Keratinocyte (primary cell): ENCODE measurements at regions not wholly inside any gene's neighbourhood (a gene's known extent, or its start where the extent isn't known, plus 50 kb on each side); places are given as distances from the start of the nearest gene placed in this dataset.

ENCODE experiments used
- EZH2 ChIP-seq: IDR thresholded peaks from one replicate; pipeline ENCODE4 v1.6.1; 2012; ENCODE audit warnings: inconsistent platforms, mild to moderate bottlenecking, low read length, moderate library complexity
- TF ChIP-seq, protein P1 (sequence below), 3 experiments: IDR thresholded peaks in 1 of 3; conservative IDR thresholded peaks in 1 of 3; optimal IDR thresholded peaks in 1 of 3; 2 replicates in 2 of 3; 3 replicates in 1 of 3; pipeline versions ENCODE3 to v1.5.1; 2011; ENCODE audit warnings: low read length in 3 of 3, mild to moderate bottlenecking in 3 of 3, moderate library complexity in 2 of 3, control low read depth in 1 of 3, inconsistent platforms in 1 of 3; ENCODE audit not compliant: insufficient read depth in 2 of 3; ENCODE audit errors: extremely low read depth in 1 of 3

DNA sequence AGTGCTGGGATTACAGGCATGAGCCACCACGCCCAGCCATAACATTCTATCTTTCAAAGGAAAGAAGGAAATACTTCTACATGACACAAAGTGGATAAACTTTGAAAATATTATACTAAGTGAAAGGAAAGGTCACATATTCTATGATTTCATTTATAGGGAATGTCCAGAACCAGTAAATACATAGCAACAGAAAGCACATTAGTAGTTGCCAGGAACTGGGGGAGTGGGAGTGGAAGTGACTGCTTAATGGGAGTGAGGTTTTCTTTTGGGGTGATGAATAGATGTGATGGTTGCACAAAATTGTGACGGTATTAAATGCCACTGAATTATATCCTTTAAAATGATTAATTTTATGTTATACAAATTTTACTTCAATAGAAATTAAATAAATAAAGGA is 95.7 kb upstream of the IL15 start:
- TF ChIP-seq, protein P1, sequence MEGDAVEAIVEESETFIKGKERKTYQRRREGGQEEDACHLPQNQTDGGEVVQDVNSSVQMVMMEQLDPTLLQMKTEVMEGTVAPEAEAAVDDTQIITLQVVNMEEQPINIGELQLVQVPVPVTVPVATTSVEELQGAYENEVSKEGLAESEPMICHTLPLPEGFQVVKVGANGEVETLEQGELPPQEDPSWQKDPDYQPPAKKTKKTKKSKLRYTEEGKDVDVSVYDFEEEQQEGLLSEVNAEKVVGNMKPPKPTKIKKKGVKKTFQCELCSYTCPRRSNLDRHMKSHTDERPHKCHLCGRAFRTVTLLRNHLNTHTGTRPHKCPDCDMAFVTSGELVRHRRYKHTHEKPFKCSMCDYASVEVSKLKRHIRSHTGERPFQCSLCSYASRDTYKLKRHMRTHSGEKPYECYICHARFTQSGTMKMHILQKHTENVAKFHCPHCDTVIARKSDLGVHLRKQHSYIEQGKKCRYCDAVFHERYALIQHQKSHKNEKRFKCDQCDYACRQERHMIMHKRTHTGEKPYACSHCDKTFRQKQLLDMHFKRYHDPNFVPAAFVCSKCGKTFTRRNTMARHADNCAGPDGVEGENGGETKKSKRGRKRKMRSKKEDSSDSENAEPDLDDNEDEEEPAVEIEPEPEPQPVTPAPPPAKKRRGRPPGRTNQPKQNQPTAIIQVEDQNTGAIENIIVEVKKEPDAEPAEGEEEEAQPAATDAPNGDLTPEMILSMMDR (optimal IDR thresholded peaks at IDR 0.05 in 1 of 3, IDR thresholded peaks at IDR 0.05 in 1 of 3, conservative IDR thresholded peaks at IDR 0.05 in 1 of 3; ENCODE audit: extremely low read depth in 1 of 3, insufficient read depth in 2 of 3, low read length in 3 of 3) = no peak
- TF ChIP-seq EZH2 = no peak
